HS-27A (cell line): ENCODE measurements at regions not wholly inside any gene's neighbourhood (a gene's known extent, or its start where the extent isn't known, plus 50 kb on each side); places are given as distances from the start of the nearest gene placed in this dataset.

ENCODE experiments used
- DNase-seq: peaks from one replicate; pipeline ENCODE4 v3.0.0-alpha.2; 2012; ENCODE audit warnings: low read depth, missing footprints

- DNase-seq = no peak
Observed at GRCh38 chr13:105363261-105364190, 1171.9 kb downstream of the EFNB2 start.

GRCh38 chr13:105353654-105354053 is 1181.8 kb downstream of the EFNB2 start:
- no peak for DNase-seq

GRCh38 chr13:105349082-105349723 is 1186.3 kb downstream of the EFNB2 start:
- no peak for DNase-seq

- DNase-seq = no peak
Observed at GRCh38 chr13:105346141-105346775, 1189.2 kb downstream of the EFNB2 start.

- DNase-seq = no peak
Observed at GRCh38 chr13:105345730-105346129, 1189.7 kb downstream of the EFNB2 start.

- DNase-seq = no peak
Observed at GRCh38 chr13:105345131-105345530, 1190.3 kb downstream of the EFNB2 start.

- DNase-seq = no peak
Observed at GRCh38 chr13:105343134-105343806, 1192.2 kb downstream of the EFNB2 start.

GRCh38 chr13:105342281-105342820 is 1193.1 kb downstream of the EFNB2 start:
- DNase-seq = no peak

- no peak for DNase-seq
Observed at GRCh38 chr13:105341758-105342157, 1193.7 kb downstream of the EFNB2 start.

- no peak for DNase-seq
Observed at GRCh38 chr13:105341256-105341655, 1194.2 kb downstream of the EFNB2 start.

- no peak for DNase-seq
Observed at GRCh38 chr13:105340061-105340606, 1195.3 kb downstream of the EFNB2 start.

GRCh38 chr13:105338773-105339172 is 1196.7 kb downstream of the EFNB2 start:
- DNase-seq = no peak

GRCh38 chr13:105338006-105338405 is 1197.5 kb downstream of the EFNB2 start:
- no peak for DNase-seq

- no peak for DNase-seq
Observed at GRCh38 chr13:105336706-105337576, 1198.5 kb downstream of the EFNB2 start.

GRCh38 chr13:105334211-105334610 is 1201.3 kb downstream of the EFNB2 start:
- DNase-seq = no peak

- DNase-seq = no peak
Observed at GRCh38 chr13:105333416-105333815, 1202.0 kb downstream of the EFNB2 start.

GRCh38 chr13:105329359-105329758 is 1206.1 kb downstream of the EFNB2 start:
- no peak for DNase-seq

- no peak for DNase-seq
Observed at GRCh38 chr13:105328212-105328611, 1207.2 kb downstream of the EFNB2 start.

GRCh38 chr13:105327581-105328126 is 1207.8 kb downstream of the EFNB2 start:
- DNase-seq = no peak

- no peak for DNase-seq
Observed at GRCh38 chr13:105319875-105320274, 1215.6 kb downstream of the EFNB2 start.
